HG03025 (cell line): ENCODE measurements at regions not wholly inside any gene's neighbourhood (a gene's known extent, or its start where the extent isn't known, plus 50 kb on each side); places are given as distances from the start of the nearest gene placed in this dataset.

ENCODE experiments used
- ATAC-seq: cut with Tn5 transposase; IDR thresholded peaks from one replicate; pipeline ENCODE4 v1.9.1; 2021; ENCODE audit warnings: mild to moderate bottlenecking, moderate library complexity; ENCODE audit not compliant: unreplicated experiment, low FRiP score

GRCh38 chr3:176799675-176800074, 397.6 kb downstream of the TBL1XR1 start:
- no peak for ATAC-seq

DNA sequence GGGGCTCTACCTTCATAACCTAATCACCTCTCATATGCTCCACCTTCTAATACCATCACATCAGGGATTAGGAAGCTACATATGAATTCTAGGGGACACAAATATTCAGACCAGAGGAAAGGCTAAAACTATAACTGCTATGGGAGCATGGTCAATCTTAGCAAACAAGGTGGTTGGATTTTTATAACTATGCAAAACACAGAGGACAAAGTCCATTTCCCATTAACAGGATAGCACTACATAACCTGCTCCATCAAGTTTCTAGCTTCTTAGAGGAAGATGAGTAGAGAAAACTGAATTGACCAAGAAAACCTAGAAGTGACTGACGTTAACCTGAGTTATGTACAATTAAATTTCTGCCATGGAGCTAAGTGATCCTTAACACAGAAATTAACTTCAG, 398.6 kb downstream of the TBL1XR1 start:
- ATAC-seq, result no peak

DNA sequence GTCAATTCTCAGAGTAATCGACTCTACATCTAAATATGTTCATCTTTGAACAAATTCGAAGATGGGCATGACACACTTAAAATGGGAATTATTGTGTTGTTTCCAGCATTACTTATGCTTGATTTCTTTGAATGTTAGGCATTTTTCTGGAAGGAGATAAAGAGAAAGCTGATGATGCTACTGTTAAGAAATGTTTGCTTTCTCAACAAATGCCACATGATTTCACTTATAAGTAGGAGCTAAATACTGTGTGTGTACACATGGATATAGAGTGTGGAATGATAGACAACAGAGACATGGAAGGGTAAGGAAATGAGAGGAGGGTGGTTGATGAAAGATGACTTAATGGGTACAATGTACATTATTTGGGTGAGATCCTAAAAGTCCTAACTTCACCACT, 400.9 kb downstream of the TBL1XR1 start:
- no peak for ATAC-seq

- ATAC-seq, result no peak
Measured at GRCh38 chr3:176795891-176796290, 401.4 kb downstream of the TBL1XR1 start.

- no peak for ATAC-seq
Measured at GRCh38 chr3:176794406-176794805, 402.9 kb downstream of the TBL1XR1 start.

GRCh38 chr3:176789947-176790346, 407.3 kb downstream of the TBL1XR1 start:
- ATAC-seq, result no peak

- ATAC-seq, result no peak
Measured at GRCh38 chr3:176789281-176789705, 408.0 kb downstream of the TBL1XR1 start.

DNA sequence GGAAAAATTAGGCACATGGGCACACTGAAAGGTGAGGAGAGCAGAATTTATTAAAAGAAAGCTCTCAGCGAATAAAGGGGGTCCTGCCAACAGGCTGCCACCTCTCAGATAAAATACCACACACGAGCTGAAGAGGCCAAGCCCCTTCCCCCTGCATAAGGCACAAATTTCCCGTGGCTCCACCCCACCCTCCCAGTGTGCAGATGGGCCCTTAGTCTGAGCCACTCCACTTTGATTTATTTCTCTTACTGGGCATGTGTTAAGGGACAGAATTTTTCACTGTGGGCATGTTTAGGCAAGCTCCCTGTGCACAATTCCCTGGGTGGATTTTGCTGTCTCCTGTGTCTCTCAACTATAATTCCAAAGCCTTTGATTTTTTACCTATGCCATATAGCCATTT, 409.8 kb downstream of the TBL1XR1 start:
- ATAC-seq, result no peak

- no peak for ATAC-seq
Measured at GRCh38 chr3:176785171-176785570, 412.1 kb downstream of the TBL1XR1 start.

- ATAC-seq, result no peak
Measured at GRCh38 chr3:176780766-176781165, 416.5 kb downstream of the TBL1XR1 start.

- ATAC-seq, result no peak
Measured at GRCh38 chr3:176776622-176777175, 420.6 kb downstream of the TBL1XR1 start.

DNA sequence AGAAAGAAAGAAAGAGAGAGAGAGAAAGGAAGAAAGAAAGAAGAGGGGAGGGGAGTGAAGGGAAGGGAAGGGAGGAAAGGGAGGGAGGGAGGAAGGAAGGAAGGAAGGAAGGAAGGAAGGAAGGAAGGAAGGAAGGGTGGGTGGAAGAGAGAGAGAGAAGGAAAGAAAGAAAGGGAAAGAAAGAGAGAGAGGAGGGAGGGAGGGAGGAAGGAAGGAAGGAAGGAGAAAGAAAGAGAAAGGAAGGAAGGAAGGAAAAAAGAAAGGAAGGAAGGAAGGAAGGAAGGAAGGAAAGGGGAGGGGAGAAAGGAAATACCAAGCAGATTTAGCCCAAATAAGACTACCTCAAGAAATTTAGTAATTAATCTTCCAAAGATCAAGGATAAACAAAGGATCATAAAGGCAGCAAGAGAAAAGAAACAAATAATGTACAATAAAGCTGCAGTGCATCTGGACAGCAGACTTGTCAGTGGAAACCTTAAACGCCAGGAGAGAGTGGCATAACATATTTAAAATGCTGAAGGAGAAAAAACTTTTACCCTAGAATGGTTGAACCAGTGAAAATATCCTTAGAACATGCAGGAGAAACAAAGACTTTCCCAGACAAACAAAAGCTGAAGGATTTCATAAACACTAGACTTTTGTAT, 427.6 kb downstream of the TBL1XR1 start:
- ATAC-seq, result no peak

DNA sequence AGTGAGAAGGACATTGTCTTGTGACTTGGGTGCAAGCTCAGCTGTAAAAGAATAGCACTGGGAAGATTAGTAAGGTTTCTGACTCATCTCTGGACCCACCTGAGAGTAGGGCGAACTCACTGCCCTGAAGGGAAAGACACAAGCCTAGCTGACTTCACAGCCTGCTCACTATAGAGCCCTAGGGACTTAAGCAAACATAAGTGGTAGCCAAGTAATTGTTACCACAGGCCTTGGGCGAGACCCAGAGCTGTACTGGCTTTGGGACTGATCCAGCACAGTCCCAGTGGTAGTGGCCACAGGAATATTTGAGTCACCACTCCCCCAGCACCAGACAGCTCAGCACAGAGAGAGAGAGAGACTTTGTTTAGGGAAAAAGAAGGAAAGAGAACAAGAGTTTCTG, 429.9 kb downstream of the TBL1XR1 start:
- no peak for ATAC-seq

DNA sequence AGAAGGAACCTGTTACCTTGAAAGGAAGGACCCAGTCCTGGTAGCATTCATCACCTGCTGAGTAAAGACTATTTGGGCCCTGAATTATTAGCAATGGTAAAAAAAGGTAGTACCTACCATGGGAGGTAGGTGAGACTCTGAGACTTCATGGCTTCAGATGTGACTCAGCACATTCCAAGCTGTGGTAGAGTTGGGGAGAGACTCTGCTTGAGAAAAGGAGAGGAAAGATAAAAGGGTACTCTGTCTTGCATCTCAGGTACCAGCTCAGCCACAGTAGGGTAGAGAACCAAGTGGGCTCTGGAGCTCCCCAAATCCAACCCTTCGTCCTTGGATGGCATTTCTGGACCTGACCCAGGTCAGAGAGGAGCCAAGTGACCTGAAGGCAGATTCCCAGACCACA, 430.4 kb downstream of the TBL1XR1 start:
- ATAC-seq, result no peak

- no peak for ATAC-seq
Measured at GRCh38 chr3:176765382-176765900, 431.8 kb downstream of the TBL1XR1 start.

- ATAC-seq, result no peak
Measured at GRCh38 chr3:176759815-176760506, 437.3 kb downstream of the TBL1XR1 start.

DNA sequence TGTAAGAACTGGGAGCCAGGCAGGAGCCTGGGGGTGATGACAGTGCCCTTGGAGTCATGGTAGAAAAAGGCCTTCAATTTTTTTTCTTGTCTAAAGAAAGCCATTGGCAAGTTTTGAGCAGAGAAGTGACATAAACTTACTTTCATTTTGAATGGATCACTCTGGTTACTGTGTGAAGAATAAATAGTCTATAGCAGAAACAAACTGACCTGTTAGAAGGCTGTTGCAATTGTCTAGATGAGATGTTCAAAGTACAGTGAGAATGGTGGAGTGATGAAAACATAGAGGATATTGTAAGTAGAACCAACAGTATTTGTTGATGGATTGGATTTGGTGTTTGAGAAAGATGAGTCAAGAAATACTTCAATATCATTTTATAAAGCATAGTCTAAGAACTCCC, 439.9 kb downstream of the TBL1XR1 start:
- no peak for ATAC-seq

- ATAC-seq, result no peak
Measured at GRCh38 chr3:176755977-176756376, 441.3 kb downstream of the TBL1XR1 start.

DNA sequence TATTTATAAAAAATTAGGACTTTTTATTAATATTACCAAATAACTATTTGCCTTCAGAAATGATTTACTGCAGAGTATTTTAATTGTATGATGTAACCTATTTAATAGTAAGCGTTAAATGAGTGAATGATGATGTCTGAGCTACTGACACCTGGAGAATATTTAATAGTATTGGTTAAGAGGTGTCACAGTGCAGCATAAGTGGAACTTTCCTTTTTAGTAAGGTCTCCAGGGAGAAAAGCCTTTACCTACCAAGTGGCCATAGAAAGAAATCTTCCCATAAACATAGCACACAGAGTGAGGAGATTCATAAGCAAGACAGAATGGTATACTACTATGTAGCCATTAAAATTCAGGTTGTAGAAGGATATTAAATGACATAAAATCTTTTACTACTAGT, 441.7 kb downstream of the TBL1XR1 start:
- ATAC-seq, result no peak

GRCh38 chr3:176741664-176742047, 455.6 kb downstream of the TBL1XR1 start:
- ATAC-seq, result no peak

GRCh38 chr3:176740906-176741663, 456.2 kb downstream of the TBL1XR1 start:
- no peak for ATAC-seq
